ENCODE measurements at regions not wholly inside any gene's neighbourhood (a gene's known extent, or its start where the extent isn't known, plus 50 kb on each side); places are given as distances from the start of the nearest gene placed in this dataset.

DNA sequence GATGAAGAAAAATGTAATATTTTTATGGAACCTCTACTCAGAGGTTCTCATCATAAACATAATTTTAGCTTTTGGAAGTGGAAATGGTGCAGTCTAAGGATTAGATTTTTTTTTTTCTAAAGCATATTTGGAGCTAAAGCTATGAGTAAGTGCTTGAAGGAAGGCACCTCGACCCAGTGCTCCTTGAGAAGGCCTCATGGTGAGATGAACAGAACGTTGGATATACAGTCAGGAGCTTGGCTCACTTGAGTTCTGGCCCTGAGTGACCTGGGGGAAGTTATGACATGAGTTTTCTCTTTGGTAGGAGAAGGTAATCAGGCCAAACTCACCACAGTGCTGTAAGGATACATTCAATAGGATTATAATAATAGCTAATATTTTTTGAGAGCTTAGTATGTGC lies 163.3 kb downstream of the JCAD start:
- H3K4me1 Mint-ChIP-seq (ENCODE audit: low read depth): no peaks in the 10 kb centered on the region
- H3K4me3 Mint-ChIP-seq: no peak overlapping the region
- POLR2A ChIA-PET: no interaction called here
- no peak overlapping the region for H3K27ac Mint-ChIP-seq
- no peaks in the 10 kb centered on the region for H3K36me3 Mint-ChIP-seq (ENCODE audit: low read depth)
- DNase-seq: no peak
- peaks cover 11% of the 10 kb centered on the region for H3K27me3 Mint-ChIP-seq (ENCODE audit: low read depth)
- CTCF ChIA-PET: no interaction called here
- ATAC-seq: no peak
- no peaks in the 10 kb centered on the region for H3K9me3 Mint-ChIP-seq (ENCODE audit: insufficient read depth)

GRCh38 chr10:29895456-29895855 lies 163.9 kb downstream of the JCAD start:
- CTCF ChIA-PET: interaction anchor here (0.9 kb wide), 1 partner anchor 346 kb away, joined by 3 read pairs; no protein-coding TSS in a partner anchor
- Mint-ChIP-seq H3K27me3 (ENCODE audit: low read depth) (peaks cover 13% of the 10 kb centered on the region), H3K27ac (no peak overlapping the region), H3K36me3 (ENCODE audit: low read depth) (no peaks in the 10 kb centered on the region), H3K4me1 (ENCODE audit: low read depth) (no peaks in the 10 kb centered on the region), H3K9me3 (ENCODE audit: insufficient read depth) (no peaks in the 10 kb centered on the region), H3K4me3 (no peak overlapping the region)
- POLR2A ChIA-PET: interaction anchor here (0.7 kb wide), 1 partner anchor 9 kb away, joined by 3 read pairs; no protein-coding TSS in a partner anchor
- no peak for ATAC-seq
- DNase-seq: no peak

DNA sequence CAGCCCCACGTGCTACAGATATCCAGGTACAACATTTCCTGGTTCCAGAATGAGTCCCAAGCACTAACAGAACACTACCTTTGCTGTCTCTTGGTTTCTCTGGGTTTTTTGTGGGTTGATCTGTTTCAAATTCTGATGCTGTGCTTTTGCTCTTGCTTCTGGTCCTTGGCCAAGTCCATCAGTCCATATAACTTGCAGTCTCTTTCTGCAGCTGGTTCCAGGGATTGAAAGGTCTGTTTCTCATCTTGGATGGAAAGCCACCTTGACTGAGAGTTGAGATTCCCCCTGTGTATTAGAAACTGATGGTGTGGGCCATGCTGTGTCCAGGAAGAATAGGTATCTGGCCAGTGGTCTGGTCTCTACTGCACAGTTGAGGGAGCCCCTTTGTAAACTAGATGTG lies 171.1 kb downstream of the JCAD start:
- Mint-ChIP-seq H3K9me3 (ENCODE audit: insufficient read depth) (no peaks in the 10 kb centered on the region), H3K36me3 (ENCODE audit: low read depth) (no peaks in the 10 kb centered on the region), H3K4me3 (no peak overlapping the region), H3K4me1 (ENCODE audit: low read depth) (no peaks in the 10 kb centered on the region), H3K27me3 (ENCODE audit: low read depth) (peaks cover 6% of the 10 kb centered on the region), H3K27ac (no peak overlapping the region)
- DNase-seq (no peak), ATAC-seq (no peak)
- ChIA-PET CTCF (no interaction called here), POLR2A (no interaction called here)

DNA sequence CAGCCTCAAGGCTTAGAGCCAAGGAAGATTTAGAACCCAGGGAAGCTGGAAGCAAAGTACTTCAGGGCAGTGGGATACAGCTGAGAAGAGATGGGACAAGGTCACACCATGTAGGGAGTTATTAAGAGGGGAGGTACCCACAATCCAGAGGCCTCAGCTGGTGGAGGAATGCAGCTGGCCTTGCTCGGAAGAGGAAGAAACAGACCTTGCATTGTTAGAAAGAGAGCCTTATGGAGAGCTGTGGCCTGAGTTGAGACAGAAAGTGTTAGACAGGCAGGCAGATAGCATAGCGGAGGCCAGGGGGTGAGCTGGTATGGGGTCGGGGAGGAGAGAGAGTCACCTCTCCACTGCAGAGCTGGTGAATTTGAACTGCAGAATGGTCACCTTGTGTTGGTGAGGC lies 173.1 kb downstream of the JCAD start:
- Mint-ChIP-seq H3K4me1 (ENCODE audit: low read depth) (no peaks in the 10 kb centered on the region), H3K4me3 (no peak overlapping the region), H3K36me3 (ENCODE audit: low read depth) (no peaks in the 10 kb centered on the region), H3K27ac (no peak overlapping the region), H3K9me3 (ENCODE audit: insufficient read depth) (no peaks in the 10 kb centered on the region), H3K27me3 (ENCODE audit: low read depth) (peaks cover 5% of the 10 kb centered on the region)
- DNase-seq (no peak), ATAC-seq (no peak)
- POLR2A ChIA-PET: interaction anchor here (0.6 kb wide), 1 partner anchor 9 kb away, joined by 3 read pairs; no protein-coding TSS in a partner anchor
- CTCF ChIA-PET: interaction anchor here (0.9 kb wide), 1 partner anchor 26 kb away, joined by 3 read pairs; no protein-coding TSS in a partner anchor

DNA sequence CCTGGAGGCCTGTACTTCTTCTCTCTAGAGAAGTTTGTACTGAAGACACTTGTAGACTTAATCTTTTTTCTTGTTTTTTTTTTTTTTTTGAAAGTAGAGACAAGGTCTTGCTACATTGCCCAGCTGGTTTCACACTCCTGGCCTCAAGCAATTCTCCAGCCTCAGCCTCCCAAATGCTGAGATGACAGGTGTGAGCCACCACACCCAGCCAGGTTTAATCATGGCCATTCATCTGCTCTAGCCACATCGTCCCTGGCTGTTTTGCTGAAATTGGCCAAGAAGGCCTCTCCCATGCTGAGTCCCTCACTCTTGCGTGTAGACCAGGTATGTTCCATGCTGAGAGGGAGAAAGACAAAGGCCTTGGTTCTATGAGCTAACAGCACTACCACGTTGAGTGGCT lies 176.2 kb downstream of the JCAD start:
- CTCF ChIA-PET: no interaction called here
- ATAC-seq (no peak), DNase-seq (no peak)
- Mint-ChIP-seq H3K27me3 (ENCODE audit: low read depth) (peaks cover 3% of the 10 kb centered on the region), H3K36me3 (ENCODE audit: low read depth) (no peaks in the 10 kb centered on the region), H3K9me3 (ENCODE audit: insufficient read depth) (no peaks in the 10 kb centered on the region), H3K27ac (no peak overlapping the region), H3K4me3 (no peak overlapping the region), H3K4me1 (ENCODE audit: low read depth) (no peaks in the 10 kb centered on the region)
- POLR2A ChIA-PET: no interaction called here

DNA sequence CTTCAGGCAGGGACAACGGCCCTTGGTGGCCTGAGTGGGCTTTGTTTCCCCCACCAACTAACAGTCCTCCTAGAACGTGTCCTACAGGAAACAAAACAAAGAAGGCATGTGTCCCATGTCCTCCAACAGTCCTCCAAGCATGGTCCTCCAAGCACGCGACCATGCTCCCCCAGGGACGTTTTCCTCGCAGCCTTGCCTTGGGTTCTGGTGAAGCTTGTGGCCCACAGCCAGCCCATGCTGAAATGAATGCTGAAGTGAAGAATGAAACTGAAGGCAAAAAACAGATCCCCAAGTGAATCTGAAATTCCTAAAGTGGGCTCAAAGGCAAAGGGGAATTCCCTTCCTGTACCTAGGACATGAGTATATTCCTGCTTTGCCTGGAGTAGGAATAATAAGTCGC lies 176.6 kb downstream of the JCAD start:
- Mint-ChIP-seq H3K4me3 (no peak overlapping the region), H3K9me3 (ENCODE audit: insufficient read depth) (no peaks in the 10 kb centered on the region), H3K27me3 (ENCODE audit: low read depth) (peaks cover 3% of the 10 kb centered on the region), H3K4me1 (ENCODE audit: low read depth) (no peaks in the 10 kb centered on the region), H3K36me3 (ENCODE audit: low read depth) (no peaks in the 10 kb centered on the region), H3K27ac (no peak overlapping the region)
- ATAC-seq: no peak
- CTCF ChIA-PET: no interaction called here
- POLR2A ChIA-PET: no interaction called here
- DNase-seq: no peak

- no peak for ATAC-seq
- Mint-ChIP-seq H3K27me3 (ENCODE audit: low read depth) (peaks cover 3% of the 10 kb centered on the region), H3K4me3 (no peak overlapping the region), H3K4me1 (ENCODE audit: low read depth) (no peaks in the 10 kb centered on the region), H3K36me3 (ENCODE audit: low read depth) (no peaks in the 10 kb centered on the region), H3K9me3 (ENCODE audit: insufficient read depth) (no peaks in the 10 kb centered on the region), H3K27ac (no peak overlapping the region)
- ChIA-PET CTCF (no interaction called here), POLR2A (no interaction called here)
- DNase-seq: no peak
These were observed 177.6 kb downstream of the JCAD start for GRCh38 chr10:29881811-29882210.

DNA sequence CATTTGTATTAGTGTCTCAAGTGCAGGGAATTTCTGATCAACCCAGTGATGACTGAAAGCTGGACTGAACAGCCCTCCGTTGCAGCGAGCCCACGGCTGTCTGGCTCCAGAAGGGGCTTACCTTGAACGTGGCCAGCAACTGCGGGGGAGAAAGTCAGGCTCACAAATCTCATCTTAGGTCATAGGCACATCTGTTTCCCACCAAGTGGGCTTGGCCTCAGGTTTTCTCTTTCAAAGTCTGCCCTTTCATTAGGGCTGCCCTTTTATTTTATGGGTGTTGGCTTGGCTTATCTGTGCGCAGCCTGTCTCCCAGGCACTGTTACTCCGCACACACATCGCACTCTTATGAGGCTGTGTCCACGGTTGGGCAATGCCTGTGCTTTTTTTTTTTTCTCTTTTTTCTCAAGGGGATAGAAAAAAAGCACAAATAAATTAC lies 178.0 kb downstream of the JCAD start:
- POLR2A ChIA-PET: no interaction called here
- DNase-seq (no peak), ATAC-seq (no peak)
- Mint-ChIP-seq H3K4me1 (ENCODE audit: low read depth) (no peaks in the 10 kb centered on the region), H3K27ac (no peak overlapping the region), H3K9me3 (ENCODE audit: insufficient read depth) (no peaks in the 10 kb centered on the region), H3K4me3 (no peak overlapping the region), H3K36me3 (ENCODE audit: low read depth) (no peaks in the 10 kb centered on the region), H3K27me3 (ENCODE audit: low read depth) (peaks cover 3% of the 10 kb centered on the region)
- CTCF ChIA-PET: no interaction called here

DNA sequence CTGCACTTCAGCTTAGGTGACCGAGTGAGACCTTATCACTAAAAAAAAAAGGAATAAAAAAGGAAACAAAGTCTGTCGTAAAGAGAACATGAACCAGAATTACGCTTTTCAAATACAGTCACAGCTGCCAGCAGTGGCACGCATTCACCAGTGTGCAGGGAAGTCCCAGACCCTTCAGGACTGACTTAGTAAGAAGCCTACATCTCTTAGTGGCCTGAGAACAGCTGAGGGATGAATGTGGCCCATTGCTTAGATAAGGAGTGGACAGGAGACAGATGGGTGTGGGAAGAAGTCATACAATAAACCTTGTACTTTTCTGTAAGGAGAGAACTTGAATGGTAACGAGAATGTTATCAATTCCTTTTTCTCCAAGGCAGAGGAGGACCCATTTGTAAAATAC lies 178.5 kb downstream of the JCAD start:
- Mint-ChIP-seq H3K27me3 (ENCODE audit: low read depth) (peaks cover 3% of the 10 kb centered on the region), H3K9me3 (ENCODE audit: insufficient read depth) (no peaks in the 10 kb centered on the region), H3K4me3 (no peak overlapping the region), H3K27ac (no peak overlapping the region), H3K4me1 (ENCODE audit: low read depth) (no peaks in the 10 kb centered on the region), H3K36me3 (ENCODE audit: low read depth) (no peaks in the 10 kb centered on the region)
- CTCF ChIA-PET: no interaction called here
- POLR2A ChIA-PET: no interaction called here
- DNase-seq: no peak
- ATAC-seq: no peak

DNA sequence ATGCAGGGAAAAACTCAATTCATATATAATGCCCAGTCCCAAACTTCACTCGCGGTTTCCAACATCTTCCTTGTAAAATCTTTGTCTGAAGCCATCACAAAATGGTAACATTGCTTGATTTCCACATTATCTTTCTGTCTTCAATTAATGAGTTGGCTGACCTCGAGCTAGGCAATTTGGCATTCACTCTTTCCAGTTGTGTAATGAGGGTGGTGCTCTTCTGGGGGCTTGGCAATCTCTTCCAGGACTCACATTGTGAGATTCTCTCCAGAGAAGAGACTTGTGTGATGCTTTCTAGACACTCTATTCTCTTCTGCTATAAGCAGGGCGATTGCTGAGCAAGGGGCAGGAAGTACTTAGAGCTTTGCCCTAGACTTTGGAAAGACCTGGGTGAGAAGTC lies 179.5 kb downstream of the JCAD start:
- H3K27ac Mint-ChIP-seq: no peak overlapping the region
- POLR2A ChIA-PET: no interaction called here
- no peaks in the 10 kb centered on the region for H3K4me1 Mint-ChIP-seq (ENCODE audit: low read depth)
- CTCF ChIA-PET: no interaction called here
- H3K27me3 Mint-ChIP-seq (ENCODE audit: low read depth): peaks cover 3% of the 10 kb centered on the region
- no peaks in the 10 kb centered on the region for H3K9me3 Mint-ChIP-seq (ENCODE audit: insufficient read depth)
- no peak for DNase-seq
- ATAC-seq: no peak
- no peak overlapping the region for H3K4me3 Mint-ChIP-seq
- H3K36me3 Mint-ChIP-seq (ENCODE audit: low read depth): no peaks in the 10 kb centered on the region

- H3K36me3 Mint-ChIP-seq (ENCODE audit: low read depth): no peaks in the 10 kb centered on the region
- no peaks in the 10 kb centered on the region for H3K4me1 Mint-ChIP-seq (ENCODE audit: low read depth)
- no peak overlapping the region for H3K27ac Mint-ChIP-seq
- ATAC-seq (no peak), DNase-seq (no peak)
- ChIA-PET POLR2A (interaction anchor here (0.6 kb wide), 1 partner anchor 921 kb away, joined by 4 read pairs; no protein-coding TSS in a partner anchor), CTCF (no interaction called here)
- no peaks in the 10 kb centered on the region for H3K9me3 Mint-ChIP-seq (ENCODE audit: insufficient read depth)
- peaks cover 3% of the 10 kb centered on the region for H3K27me3 Mint-ChIP-seq (ENCODE audit: low read depth)
- H3K4me3 Mint-ChIP-seq: no peak overlapping the region
These were observed 180.9 kb downstream of the JCAD start for GRCh38 chr10:29878492-29878891.

- no peaks in the 10 kb centered on the region for H3K9me3 Mint-ChIP-seq (ENCODE audit: insufficient read depth)
- peaks cover 3% of the 10 kb centered on the region for H3K27me3 Mint-ChIP-seq (ENCODE audit: low read depth)
- DNase-seq (no peak), ATAC-seq (no peak)
- no peaks in the 10 kb centered on the region for H3K4me1 Mint-ChIP-seq (ENCODE audit: low read depth)
- CTCF ChIA-PET: no interaction called here
- POLR2A ChIA-PET: no interaction called here
- H3K27ac Mint-ChIP-seq: no peak overlapping the region
- H3K4me3 Mint-ChIP-seq: no peak overlapping the region
- no peaks in the 10 kb centered on the region for H3K36me3 Mint-ChIP-seq (ENCODE audit: low read depth)
These were observed 181.4 kb downstream of the JCAD start for GRCh38 chr10:29877793-29878491.

DNA sequence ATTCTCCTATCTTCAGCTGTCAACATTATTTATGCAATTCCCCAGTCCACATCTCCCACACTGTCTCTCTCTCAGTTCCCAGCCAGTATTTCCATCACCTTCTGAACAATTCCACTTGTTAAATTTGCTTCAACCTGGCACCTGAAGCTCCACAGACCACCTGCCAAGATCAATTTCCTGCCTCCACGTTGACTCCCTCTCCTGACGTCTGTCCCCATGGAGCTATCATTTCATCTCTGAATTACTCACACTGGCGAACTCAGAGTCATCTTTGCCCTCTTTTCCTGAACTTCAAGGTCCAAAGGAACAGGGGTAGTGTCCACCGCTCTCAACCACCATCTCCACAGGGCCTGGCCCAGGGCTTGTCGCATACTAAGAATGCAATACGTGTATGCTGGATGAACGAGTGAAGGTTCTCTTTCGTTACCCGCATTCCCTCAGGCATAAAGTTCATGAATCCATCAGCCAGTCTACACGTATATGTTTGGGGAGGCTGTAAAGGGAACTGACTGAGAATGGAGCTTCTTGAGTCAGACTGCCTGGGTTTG lies 183.3 kb downstream of the JCAD start:
- H3K27me3 Mint-ChIP-seq (ENCODE audit: low read depth): peaks cover 3% of the 10 kb centered on the region
- no peaks in the 10 kb centered on the region for H3K36me3 Mint-ChIP-seq (ENCODE audit: low read depth)
- no peaks in the 10 kb centered on the region for H3K9me3 Mint-ChIP-seq (ENCODE audit: insufficient read depth)
- no peak overlapping the region for H3K4me3 Mint-ChIP-seq
- ChIA-PET CTCF (no interaction called here), POLR2A (no interaction called here)
- ATAC-seq (no peak), DNase-seq (no peak)
- no peaks in the 10 kb centered on the region for H3K4me1 Mint-ChIP-seq (ENCODE audit: low read depth)
- no peak overlapping the region for H3K27ac Mint-ChIP-seq

Measured in activated CD8-positive, alpha-beta T cell treated with anti-CD3 and anti-CD28 coated beads, Interleukin-2, amount 10 ng/mL, durations not matched to agents 7 days and 5 days (primary cell).